HepG2 (cell line): ENCODE measurements at regions not wholly inside any gene's neighbourhood (a gene's known extent, or its start where the extent isn't known, plus 50 kb on each side); places are given as distances from the start of the nearest gene placed in this dataset.

ENCODE experiments used
- FLYWCH1 ChIP-seq: sonication (generic); formaldehyde crosslinking; IDR thresholded peaks from 2 replicates; pipeline ENCODE4 v1.8.1; 2023; ENCODE audit warnings: mild to moderate bottlenecking, missing genetic modification reagents
- JUN ChIP-seq: sonication (generic); formaldehyde crosslinking; IDR thresholded peaks from 2 replicates; pipeline ENCODE4 v1.4.0; 2020; ENCODE audit warnings: mild to moderate bottlenecking, missing genetic modification reagents
- RFXAP ChIP-seq: sonication (generic); formaldehyde crosslinking; IDR thresholded peaks from 2 replicates; pipeline ENCODE4 v1.4.0; 2020; ENCODE audit warnings: missing genetic modification reagents, borderline replicate concordance
- TF ChIP-seq, protein P1 (sequence below): conservative IDR thresholded peaks from 2 replicates; pipeline ENCODE4 v1.6.1; 2018; ENCODE audit warnings: missing genetic modification reagents
- TF ChIP-seq, protein P2 (sequence below): sonication (generic); formaldehyde crosslinking; IDR thresholded peaks from 2 replicates; pipeline ENCODE4 v1.4.0; 2020; ENCODE audit warnings: mild to moderate bottlenecking, missing genetic modification reagents, borderline replicate concordance

DNA sequence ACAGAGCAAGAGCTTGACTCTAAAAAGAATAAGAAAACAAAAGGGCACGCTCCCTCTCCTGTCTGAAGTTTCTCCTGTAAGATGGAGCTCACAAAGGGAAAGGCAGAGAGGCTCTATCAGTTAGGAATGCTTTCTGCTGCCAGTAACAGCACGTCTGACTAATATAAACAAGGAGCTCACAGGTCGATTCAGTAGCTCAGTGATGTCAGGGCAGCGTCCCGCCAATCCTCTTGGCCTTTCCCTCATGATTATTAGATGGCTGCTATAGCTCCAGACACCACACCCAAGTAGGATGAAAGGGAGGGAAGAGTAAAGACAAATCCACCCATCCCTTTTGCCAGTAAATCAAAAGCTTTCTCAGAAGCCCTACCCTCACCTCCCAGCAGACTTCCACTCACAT is 51.3 kb upstream of the HMGXB4 start:
- no peak for TF ChIP-seq RFXAP
- TF ChIP-seq, protein P1, sequence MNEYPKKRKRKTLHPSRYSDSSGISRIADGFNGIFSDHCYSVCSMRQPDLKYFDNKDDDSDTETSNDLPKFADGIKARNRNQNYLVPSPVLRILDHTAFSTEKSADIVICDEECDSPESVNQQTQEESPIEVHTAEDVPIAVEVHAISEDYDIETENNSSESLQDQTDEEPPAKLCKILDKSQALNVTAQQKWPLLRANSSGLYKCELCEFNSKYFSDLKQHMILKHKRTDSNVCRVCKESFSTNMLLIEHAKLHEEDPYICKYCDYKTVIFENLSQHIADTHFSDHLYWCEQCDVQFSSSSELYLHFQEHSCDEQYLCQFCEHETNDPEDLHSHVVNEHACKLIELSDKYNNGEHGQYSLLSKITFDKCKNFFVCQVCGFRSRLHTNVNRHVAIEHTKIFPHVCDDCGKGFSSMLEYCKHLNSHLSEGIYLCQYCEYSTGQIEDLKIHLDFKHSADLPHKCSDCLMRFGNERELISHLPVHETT (CRISPR knock-in tag): no peak
- no peak for TF ChIP-seq FLYWCH1 (CRISPR knock-in tag)
- TF ChIP-seq, protein P2, sequence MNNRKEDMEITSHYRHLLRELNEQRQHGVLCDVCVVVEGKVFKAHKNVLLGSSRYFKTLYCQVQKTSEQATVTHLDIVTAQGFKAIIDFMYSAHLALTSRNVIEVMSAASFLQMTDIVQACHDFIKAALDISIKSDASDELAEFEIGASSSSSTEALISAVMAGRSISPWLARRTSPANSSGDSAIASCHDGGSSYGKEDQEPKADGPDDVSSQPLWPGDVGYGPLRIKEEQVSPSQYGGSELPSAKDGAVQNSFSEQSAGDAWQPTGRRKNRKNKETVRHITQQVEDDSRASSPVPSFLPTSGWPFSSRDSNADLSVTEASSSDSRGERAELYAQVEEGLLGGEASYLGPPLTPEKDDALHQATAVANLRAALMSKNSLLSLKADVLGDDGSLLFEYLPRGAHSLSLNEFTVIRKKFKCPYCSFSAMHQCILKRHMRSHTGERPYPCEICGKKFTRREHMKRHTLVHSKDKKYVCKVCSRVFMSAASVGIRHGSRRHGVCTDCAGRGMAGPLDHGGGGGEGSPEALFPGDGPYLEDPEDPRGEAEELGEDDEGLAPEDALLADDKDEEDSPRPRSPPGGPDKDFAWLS: no peak
- no peak for TF ChIP-seq JUN (CRISPR knock-in tag)
